Thyroid gland (tissue), 4 donors: ENCODE measurements at regions not wholly inside any gene's neighbourhood (a gene's known extent, or its start where the extent isn't known, plus 50 kb on each side); places are given as distances from the start of the nearest gene placed in this dataset.

Experiments
- POLR2A ChIP-seq, 2 donors: fragments of 450-650 bp; IDR thresholded peaks; one replicate each; pipeline ENCODE4 v1.6.1; 2017; ENCODE audit warnings: antibody characterized with exemption in 2 of 2, mild to moderate bottlenecking in 2 of 2, moderate library complexity in 1 of 2
- TF ChIP-seq, protein P1 (sequence below), 6 experiments: fragments of 200-600 bp in 3 of 6; fragments of 450-650 bp in 3 of 6; sonication (generic) in 3 of 6; IDR thresholded peaks; one replicate each; pipeline ENCODE4 v1.5.1; 2016 to 2019; ENCODE audit warnings: antibody characterized with exemption in 6 of 6, mild to moderate bottlenecking in 2 of 6, inconsistent platforms in 1 of 6, moderate library complexity in 1 of 6

DNA sequence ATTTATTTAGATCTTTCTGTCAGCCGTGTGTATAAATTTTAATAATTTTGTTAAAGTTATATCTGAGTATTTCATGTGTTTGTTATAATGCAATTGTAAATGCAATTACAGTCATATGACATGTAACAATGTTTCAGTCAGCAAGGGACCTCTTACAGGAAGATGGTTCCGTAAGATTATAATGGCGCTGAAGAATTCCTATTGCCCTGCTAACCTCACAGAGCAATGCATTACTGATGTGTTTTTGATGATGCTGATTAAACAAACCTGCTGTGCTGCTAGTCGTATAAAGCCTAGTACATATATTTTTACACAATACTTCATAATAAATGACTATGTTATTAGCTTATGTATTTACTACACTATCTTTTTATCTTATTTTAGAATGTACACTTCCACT, 1166.4 kb downstream of the CDH12 start:
- TF ChIP-seq, protein P1, sequence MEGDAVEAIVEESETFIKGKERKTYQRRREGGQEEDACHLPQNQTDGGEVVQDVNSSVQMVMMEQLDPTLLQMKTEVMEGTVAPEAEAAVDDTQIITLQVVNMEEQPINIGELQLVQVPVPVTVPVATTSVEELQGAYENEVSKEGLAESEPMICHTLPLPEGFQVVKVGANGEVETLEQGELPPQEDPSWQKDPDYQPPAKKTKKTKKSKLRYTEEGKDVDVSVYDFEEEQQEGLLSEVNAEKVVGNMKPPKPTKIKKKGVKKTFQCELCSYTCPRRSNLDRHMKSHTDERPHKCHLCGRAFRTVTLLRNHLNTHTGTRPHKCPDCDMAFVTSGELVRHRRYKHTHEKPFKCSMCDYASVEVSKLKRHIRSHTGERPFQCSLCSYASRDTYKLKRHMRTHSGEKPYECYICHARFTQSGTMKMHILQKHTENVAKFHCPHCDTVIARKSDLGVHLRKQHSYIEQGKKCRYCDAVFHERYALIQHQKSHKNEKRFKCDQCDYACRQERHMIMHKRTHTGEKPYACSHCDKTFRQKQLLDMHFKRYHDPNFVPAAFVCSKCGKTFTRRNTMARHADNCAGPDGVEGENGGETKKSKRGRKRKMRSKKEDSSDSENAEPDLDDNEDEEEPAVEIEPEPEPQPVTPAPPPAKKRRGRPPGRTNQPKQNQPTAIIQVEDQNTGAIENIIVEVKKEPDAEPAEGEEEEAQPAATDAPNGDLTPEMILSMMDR (IDR thresholded peaks at IDR 0.05): no peak
- no peak for TF ChIP-seq POLR2A (IDR thresholded peaks at IDR 0.05)
